ENCODE measurements at regions not wholly inside any gene's neighbourhood (a gene's known extent, or its start where the extent isn't known, plus 50 kb on each side); places are given as distances from the start of the nearest gene placed in this dataset.
"Not testable (repeated sequence)": the region's sequence is repeated elsewhere in the genome, so short reads cannot be mapped to it uniquely, and the experiment has no call there.

DNA sequence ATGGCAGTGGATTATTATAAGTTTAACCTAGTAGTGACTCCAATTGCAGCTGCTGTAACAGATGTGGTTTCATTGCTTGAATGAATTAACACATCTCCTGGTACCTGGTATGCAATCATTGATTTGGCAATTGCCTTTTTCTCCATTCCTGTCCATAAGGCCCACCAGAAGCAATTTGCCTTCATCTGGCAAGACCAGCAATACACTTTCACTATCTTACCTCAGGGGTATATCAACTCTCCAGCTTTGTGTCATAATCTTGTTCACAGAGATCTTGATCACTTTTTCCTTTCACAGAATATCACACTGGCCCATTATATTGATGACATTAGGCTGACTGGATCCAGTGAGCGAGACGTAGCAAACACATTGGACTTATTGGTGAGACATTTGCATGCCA, 128.7 kb upstream of the ZC3H12C start:
- DNase-seq, result no peak
- Histone ChIP-seq H3K9me3 (no peaks in the 10 kb centered on the region), H3K27me3 (no peaks in the 10 kb centered on the region), H3K36me3 (no peaks in the 10 kb centered on the region), H3K4me3 (no peak overlapping the region), H3K4me1 (peaks cover 0 to 7% (median 0%) of the 10 kb centered on the region in 4 donors), H3K27ac (no peak overlapping the region)
- TF ChIP-seq POLR2AphosphoS5 (IDR thresholded peaks at IDR 0.05) (no peak), EP300 (IDR thresholded peaks at IDR 0.05) (no peak), POLR2A (IDR thresholded peaks at IDR 0.05) (no peak)
- TF ChIP-seq, protein P1, sequence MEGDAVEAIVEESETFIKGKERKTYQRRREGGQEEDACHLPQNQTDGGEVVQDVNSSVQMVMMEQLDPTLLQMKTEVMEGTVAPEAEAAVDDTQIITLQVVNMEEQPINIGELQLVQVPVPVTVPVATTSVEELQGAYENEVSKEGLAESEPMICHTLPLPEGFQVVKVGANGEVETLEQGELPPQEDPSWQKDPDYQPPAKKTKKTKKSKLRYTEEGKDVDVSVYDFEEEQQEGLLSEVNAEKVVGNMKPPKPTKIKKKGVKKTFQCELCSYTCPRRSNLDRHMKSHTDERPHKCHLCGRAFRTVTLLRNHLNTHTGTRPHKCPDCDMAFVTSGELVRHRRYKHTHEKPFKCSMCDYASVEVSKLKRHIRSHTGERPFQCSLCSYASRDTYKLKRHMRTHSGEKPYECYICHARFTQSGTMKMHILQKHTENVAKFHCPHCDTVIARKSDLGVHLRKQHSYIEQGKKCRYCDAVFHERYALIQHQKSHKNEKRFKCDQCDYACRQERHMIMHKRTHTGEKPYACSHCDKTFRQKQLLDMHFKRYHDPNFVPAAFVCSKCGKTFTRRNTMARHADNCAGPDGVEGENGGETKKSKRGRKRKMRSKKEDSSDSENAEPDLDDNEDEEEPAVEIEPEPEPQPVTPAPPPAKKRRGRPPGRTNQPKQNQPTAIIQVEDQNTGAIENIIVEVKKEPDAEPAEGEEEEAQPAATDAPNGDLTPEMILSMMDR (IDR thresholded peaks at IDR 0.05), result no peak
- 96 to 100% (median 96%) methylated on average over 2 of the region's 2 CpGs for WGBS, 5 donors
- intact Hi-C loops (cut with DNase I; ENCODE audit: low total_unique reads), result no loop called here

DNA sequence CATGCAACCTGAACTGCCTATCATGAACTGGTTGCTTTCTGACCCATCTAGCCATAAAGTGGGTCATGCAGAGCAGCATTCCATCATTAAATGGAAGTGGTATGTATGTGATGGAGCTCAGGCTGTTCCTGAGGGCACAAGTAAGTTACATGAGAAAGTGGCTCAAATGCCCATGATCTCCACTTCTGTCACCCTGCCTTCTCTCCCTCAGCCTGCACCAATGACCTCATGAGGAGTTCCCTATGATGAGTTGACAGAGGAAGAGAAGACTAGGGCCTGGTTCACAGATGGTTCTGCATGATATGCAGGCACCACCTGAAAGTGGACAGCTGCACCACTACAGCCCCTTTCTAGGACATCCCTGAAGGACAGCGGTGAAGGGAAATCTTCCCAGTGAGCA, 127.7 kb upstream of the ZC3H12C start:
- H3K9me3 ChIP-seq; H3K27ac ChIP-seq; intact Hi-C loops (cut with DNase I; ENCODE audit: low total_unique reads); H3K27me3 ChIP-seq; H3K4me1 ChIP-seq; H3K4me3 ChIP-seq; DNase-seq; H3K36me3 ChIP-seq: not testable (repeated sequence)
- 96 to 100% (median 100%) methylated on average over 1 of the region's 1 CpG for WGBS, 5 donors

DNA sequence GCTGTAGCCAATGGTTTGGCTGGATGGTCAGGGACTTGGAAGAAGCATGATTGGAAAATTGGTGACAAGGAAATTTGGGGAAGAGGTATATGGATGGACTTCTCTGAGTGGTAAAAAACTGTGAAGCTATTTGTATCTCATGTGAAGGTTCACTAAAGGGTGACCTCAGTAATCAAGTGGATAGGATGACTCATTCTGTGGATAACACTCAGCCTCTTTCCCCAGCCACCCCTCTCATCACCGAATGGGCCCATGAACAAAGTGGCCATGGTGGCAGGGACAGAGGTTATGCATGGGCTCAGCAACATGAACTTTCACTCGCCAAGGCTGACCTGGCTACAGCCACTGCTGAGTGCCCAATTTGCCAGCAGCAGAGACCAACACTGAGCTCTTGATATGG, 127.3 kb upstream of the ZC3H12C start:
- intact Hi-C loops (cut with DNase I; ENCODE audit: low total_unique reads); H3K27me3 ChIP-seq; H3K27ac ChIP-seq; H3K4me3 ChIP-seq; H3K9me3 ChIP-seq; DNase-seq; H3K36me3 ChIP-seq; H3K4me1 ChIP-seq: not testable (repeated sequence)
- 86 to 95% (median 91%) methylated on average over 2 of the region's 2 CpGs for WGBS, 5 donors

DNA sequence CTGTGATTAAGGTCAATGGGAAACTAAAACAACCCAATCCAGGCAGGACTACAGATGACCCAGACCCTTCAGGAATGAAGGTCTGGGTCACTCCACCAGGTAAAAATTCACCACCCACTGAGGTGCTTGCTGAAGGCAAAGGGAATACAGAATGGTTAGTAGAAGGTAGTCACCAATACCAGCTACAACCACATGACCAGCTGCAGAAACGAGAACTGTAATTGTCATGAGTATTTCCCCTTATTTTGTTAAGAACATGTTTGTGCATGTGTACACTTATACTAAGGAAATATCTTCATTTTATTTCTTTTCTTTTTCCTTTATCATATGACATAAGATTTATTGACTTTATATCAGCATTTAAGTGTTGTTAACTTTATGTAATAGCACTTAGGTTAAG, 126.1 kb upstream of the ZC3H12C start:
- H3K27me3 ChIP-seq; DNase-seq; H3K4me3 ChIP-seq; intact Hi-C loops (cut with DNase I; ENCODE audit: low total_unique reads); H3K27ac ChIP-seq; H3K4me1 ChIP-seq; H3K36me3 ChIP-seq; H3K9me3 ChIP-seq: not testable (repeated sequence)
- 69 to 90% (median 76%) methylated on average over 1 of the region's 1 CpG for whole genome bisulfite sequencing, 5 donors

DNA sequence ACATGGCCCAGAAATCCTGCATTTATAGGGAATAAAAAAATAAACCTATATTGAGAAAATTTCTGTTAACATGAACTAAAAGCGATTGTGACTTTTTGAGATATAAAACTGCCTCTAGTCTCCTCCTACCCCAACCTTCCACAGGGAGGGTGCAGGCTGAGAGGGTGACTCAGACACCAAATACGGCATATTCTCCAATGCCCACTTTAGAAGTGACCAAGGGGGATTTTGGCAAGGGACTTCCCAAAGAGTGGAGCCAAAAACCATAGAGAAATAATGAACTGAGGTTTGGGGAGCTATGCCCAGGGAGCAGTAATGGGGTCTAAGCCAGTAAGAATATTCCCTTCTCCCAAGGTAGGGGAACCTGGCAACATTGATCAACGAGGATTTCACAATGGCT, 124.9 kb upstream of the ZC3H12C start:
- Histone ChIP-seq H3K27me3 (no peaks in the 10 kb centered on the region), H3K4me1 (peaks cover 0 to 4% (median 0%) of the 10 kb centered on the region in 4 donors), H3K36me3 (no peaks in the 10 kb centered on the region), H3K9me3 (no peaks in the 10 kb centered on the region), H3K4me3 (no peak overlapping the region), H3K27ac (no peak overlapping the region)
- 85 to 92% (median 88%) methylated on average over 3 of the region's 3 CpGs for WGBS, 5 donors
- TF ChIP-seq EP300 (IDR thresholded peaks at IDR 0.05) (no peak), POLR2A (IDR thresholded peaks at IDR 0.05) (no peak), POLR2AphosphoS5 (IDR thresholded peaks at IDR 0.05) (no peak)
- TF ChIP-seq, protein P1 (IDR thresholded peaks at IDR 0.05), result no peak
- intact Hi-C loops (cut with DNase I; ENCODE audit: low total_unique reads), result no loop called here
- DNase-seq, result no peak

DNA sequence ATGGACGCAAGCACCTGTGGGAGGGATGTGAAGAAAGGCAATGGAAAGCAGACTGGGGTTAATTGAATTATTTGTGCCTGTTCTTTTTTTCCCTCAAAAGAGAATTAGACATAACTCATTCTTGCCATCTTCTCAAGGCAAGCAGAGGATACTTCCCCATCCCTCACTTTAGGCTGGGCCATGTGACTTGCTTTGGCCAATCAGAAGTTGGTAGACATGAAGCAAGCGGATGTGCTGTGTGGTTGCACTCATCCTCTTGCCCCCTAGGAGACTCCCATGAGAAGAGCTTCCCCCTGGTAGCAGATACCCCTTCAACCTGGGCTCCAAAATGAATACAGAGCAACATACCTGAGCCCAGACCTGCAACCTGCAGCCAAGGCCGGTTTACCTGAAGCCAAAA, 124.4 kb upstream of the ZC3H12C start:
- H3K36me3 ChIP-seq, result no peaks in the 10 kb centered on the region
- no peaks in the 10 kb centered on the region for H3K9me3 ChIP-seq
- intact Hi-C loops (cut with DNase I; ENCODE audit: low total_unique reads), result no loop called here
- H3K27me3 ChIP-seq, result no peaks in the 10 kb centered on the region
- WGBS, 5 donors, result 92 to 95% (median 94%) methylated on average over 3 of the region's 3 CpGs
- no peak for DNase-seq
- peaks cover 0 to 4% (median 0%) of the 10 kb centered on the region in 4 donors for H3K4me1 ChIP-seq
- no peak overlapping the region for H3K4me3 ChIP-seq
- H3K27ac ChIP-seq, result no peak overlapping the region
- TF ChIP-seq POLR2AphosphoS5 (IDR thresholded peaks at IDR 0.05) (no peak), POLR2A (IDR thresholded peaks at IDR 0.05) (no peak), EP300 (IDR thresholded peaks at IDR 0.05) (no peak)
- TF ChIP-seq, protein P1 (IDR thresholded peaks at IDR 0.05), result no peak
